ENCODE measurements at regions not wholly inside any gene's neighbourhood (a gene's known extent, or its start where the extent isn't known, plus 50 kb on each side); places are given as distances from the start of the nearest gene placed in this dataset.

- ChIA-PET CTCF (no interaction called here), POLR2A (no interaction called here)
- no peak for DNase-seq (ENCODE audit: extremely low spot score)
- TF ChIP-seq ELF4 (IDR thresholded peaks at IDR 0.05) (no peak), ZNF384 (IDR thresholded peaks at IDR 0.05) (no peak), L3MBTL2 (conservative IDR thresholded peaks at IDR 0.05) (no peak), FOXA1 (IDR thresholded peaks at IDR 0.05) (no peak), ARNT (IDR thresholded peaks at IDR 0.05) (no peak), BHLHE40 (IDR thresholded peaks at IDR 0.05; ENCODE audit: borderline replicate concordance) (no peak), FOXM1 (IDR thresholded peaks at IDR 0.05; ENCODE audit: borderline replicate concordance) (no peak), SP1 (IDR thresholded peaks at IDR 0.05) (no peak), LEF1 (IDR thresholded peaks at IDR 0.05; ENCODE audit: borderline replicate concordance) (no peak)
- TF ChIP-seq, protein P1, sequence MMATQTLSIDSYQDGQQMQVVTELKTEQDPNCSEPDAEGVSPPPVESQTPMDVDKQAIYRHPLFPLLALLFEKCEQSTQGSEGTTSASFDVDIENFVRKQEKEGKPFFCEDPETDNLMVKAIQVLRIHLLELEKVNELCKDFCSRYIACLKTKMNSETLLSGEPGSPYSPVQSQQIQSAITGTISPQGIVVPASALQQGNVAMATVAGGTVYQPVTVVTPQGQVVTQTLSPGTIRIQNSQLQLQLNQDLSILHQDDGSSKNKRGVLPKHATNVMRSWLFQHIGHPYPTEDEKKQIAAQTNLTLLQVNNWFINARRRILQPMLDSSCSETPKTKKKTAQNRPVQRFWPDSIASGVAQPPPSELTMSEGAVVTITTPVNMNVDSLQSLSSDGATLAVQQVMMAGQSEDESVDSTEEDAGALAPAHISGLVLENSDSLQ (IDR thresholded peaks at IDR 0.05), result no peak
Observed at GRCh38 chr2:154978710-154979109, 280.2 kb downstream of the KCNJ3 start.

DNA sequence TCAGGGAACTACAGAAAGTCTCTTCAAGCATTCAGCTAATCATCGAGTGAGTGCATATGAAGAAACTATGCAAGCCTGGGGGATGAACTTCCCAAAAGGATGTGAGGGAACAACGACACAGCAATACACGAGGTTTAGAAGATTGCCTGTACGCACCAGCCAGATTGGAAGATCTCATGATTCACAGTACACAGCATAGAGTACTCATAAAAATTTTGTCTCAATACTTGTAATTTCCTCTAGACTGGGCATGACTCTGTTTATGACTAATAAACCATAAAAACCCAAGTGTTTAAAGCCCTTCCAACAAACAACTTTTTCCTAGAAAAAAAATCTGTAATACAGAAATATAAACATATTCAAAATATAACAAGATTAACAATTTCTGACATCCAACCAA, 279.7 kb downstream of the KCNJ3 start:
- DNase-seq (ENCODE audit: extremely low spot score), result no peak
- TF ChIP-seq SUZ12 (IDR thresholded peaks at IDR 0.05) (no peak), ELF4 (IDR thresholded peaks at IDR 0.05) (no peak), BHLHE40 (IDR thresholded peaks at IDR 0.05; ENCODE audit: borderline replicate concordance) (no peak), FOXA1 (IDR thresholded peaks at IDR 0.05) (no peak)
- TF ChIP-seq, protein P1 (IDR thresholded peaks at IDR 0.05), result no peak
- CTCF ChIA-PET, result no interaction called here
- POLR2A ChIA-PET, result no interaction called here

DNA sequence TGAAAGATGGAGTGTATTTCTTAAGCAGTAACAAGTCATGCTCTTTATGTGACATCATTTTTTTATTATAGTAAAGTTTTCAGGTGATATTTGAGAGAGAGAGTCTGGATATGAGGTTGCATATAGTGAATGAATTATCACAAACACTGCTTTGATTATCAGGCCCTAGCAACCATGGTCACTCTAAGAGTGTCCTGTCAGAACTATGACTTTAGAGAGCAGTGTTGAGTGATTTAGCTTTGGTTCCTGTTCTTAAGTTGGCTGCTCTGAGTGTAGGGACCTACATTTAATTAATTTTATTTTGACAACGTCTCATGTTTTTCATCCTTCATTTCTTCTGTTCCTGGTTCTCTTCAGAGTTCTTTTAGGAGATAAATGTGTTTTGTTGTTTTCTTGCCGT, 275.5 kb downstream of the KCNJ3 start:
- TF ChIP-seq ZNF384 (IDR thresholded peaks at IDR 0.05) (no peak), CTBP1 (IDR thresholded peaks at IDR 0.05; ENCODE audit: borderline replicate concordance) (no peak), ARNT (IDR thresholded peaks at IDR 0.05) (no peak)
- DNase-seq (ENCODE audit: extremely low spot score), result no peak
- ChIA-PET CTCF (no interaction called here), POLR2A (no interaction called here)

GRCh38 chr2:154963511-154963910, 265.0 kb downstream of the KCNJ3 start:
- DNase-seq (ENCODE audit: extremely low spot score), result no peak
- TF ChIP-seq ZNF384 (IDR thresholded peaks at IDR 0.05) (no peak), TARDBP (IDR thresholded peaks at IDR 0.05) (no peak), SP1 (IDR thresholded peaks at IDR 0.05) (no peak), ARNT (IDR thresholded peaks at IDR 0.05) (no peak), FOXA1 (IDR thresholded peaks at IDR 0.05) (no peak), NFRKB (IDR thresholded peaks at IDR 0.05) (no peak), SUZ12 (IDR thresholded peaks at IDR 0.05) (no peak), FOXK2 (IDR thresholded peaks at IDR 0.05) (no peak), L3MBTL2 (conservative IDR thresholded peaks at IDR 0.05) (no peak), LEF1 (IDR thresholded peaks at IDR 0.05; ENCODE audit: borderline replicate concordance) (no peak), CTBP1 (IDR thresholded peaks at IDR 0.05; ENCODE audit: borderline replicate concordance) (no peak), ELF4 (IDR thresholded peaks at IDR 0.05) (no peak), FOXM1 (IDR thresholded peaks at IDR 0.05; ENCODE audit: borderline replicate concordance) (no peak), HDGF (IDR thresholded peaks at IDR 0.05; ENCODE audit: borderline replicate concordance) (no peak), BHLHE40 (IDR thresholded peaks at IDR 0.05; ENCODE audit: borderline replicate concordance) (no peak)
- TF ChIP-seq, protein P1 (IDR thresholded peaks at IDR 0.05), result no peak
- ChIA-PET POLR2A (no interaction called here), CTCF (no interaction called here)

DNA sequence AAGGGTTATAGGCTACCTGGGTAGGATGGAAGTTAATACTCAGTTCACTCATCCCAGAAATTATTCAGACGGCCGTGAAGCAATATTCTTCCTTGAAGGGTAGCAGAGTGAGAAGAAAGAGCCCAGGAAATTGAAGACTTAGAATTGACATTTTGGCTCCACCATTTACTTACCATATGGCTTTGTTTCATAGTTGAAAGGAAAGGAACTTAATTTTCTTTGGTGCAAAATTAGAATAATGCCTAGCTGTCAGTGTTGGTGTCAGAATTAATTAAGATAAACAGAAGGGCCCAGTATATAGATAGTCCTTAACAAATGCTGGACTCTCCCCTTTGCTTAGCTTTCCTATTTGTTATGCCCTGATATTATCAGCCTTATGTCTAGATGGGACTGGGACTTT, 263.2 kb downstream of the KCNJ3 start:
- POLR2A ChIA-PET, result no interaction called here

More for the DNA sequence above, 263.2 kb downstream of the KCNJ3 start:
- CTCF ChIA-PET, result no interaction called here
- no peak for DNase-seq (ENCODE audit: extremely low spot score)
- TF ChIP-seq ZNF384 (IDR thresholded peaks at IDR 0.05), result no peak
- TF ChIP-seq CTBP1 (IDR thresholded peaks at IDR 0.05; ENCODE audit: borderline replicate concordance), result no peak
- TF ChIP-seq LEF1 (IDR thresholded peaks at IDR 0.05; ENCODE audit: borderline replicate concordance), result no peak
- TF ChIP-seq ARNT (IDR thresholded peaks at IDR 0.05), result no peak
- no peak for TF ChIP-seq SP1 (IDR thresholded peaks at IDR 0.05)
- TF ChIP-seq, protein P1 (IDR thresholded peaks at IDR 0.05), result no peak
- no peak for TF ChIP-seq HDGF (IDR thresholded peaks at IDR 0.05; ENCODE audit: borderline replicate concordance)
- TF ChIP-seq ELF4 (IDR thresholded peaks at IDR 0.05), result no peak
- no peak for TF ChIP-seq L3MBTL2 (conservative IDR thresholded peaks at IDR 0.05)
- TF ChIP-seq NFRKB (IDR thresholded peaks at IDR 0.05), result no peak
- no peak for TF ChIP-seq TARDBP (IDR thresholded peaks at IDR 0.05)
- TF ChIP-seq SUZ12 (IDR thresholded peaks at IDR 0.05), result no peak
- no peak for TF ChIP-seq FOXK2 (IDR thresholded peaks at IDR 0.05)
- TF ChIP-seq BHLHE40 (IDR thresholded peaks at IDR 0.05; ENCODE audit: borderline replicate concordance), result no peak
- no peak for TF ChIP-seq FOXM1 (IDR thresholded peaks at IDR 0.05; ENCODE audit: borderline replicate concordance)
